Psoas muscle (tissue), 7 donors: ENCODE measurements at regions not wholly inside any gene's neighbourhood (a gene's known extent, or its start where the extent isn't known, plus 50 kb on each side); places are given as distances from the start of the nearest gene placed in this dataset.

Experiments used
- ATAC-seq, 4 donors: fragments of 200-7000 bp; cut with Tn5 transposase; one replicate each; pipeline ENCODE4 v1.9.1; 2020; ENCODE audit warnings: moderate library complexity in 3 of 4, mild to moderate bottlenecking in 2 of 4
- DNase-seq, 2 donors: peaks; one replicate each; pipeline ENCODE4 v3.0.0-alpha.2; 2020
- H3K27ac ChIP-seq: fragments of 200-600 bp; one replicate; pipeline ENCODE4 v1.8.0; 2022
- H3K27me3 ChIP-seq, 3 donors: fragments of 200-600 bp in 1 of 3; one replicate each; pipeline versions ENCODE4 v1.6.1 to v1.8.0; 2013 to 2022; ENCODE audit warnings: low read length in 2 of 3, mild to moderate bottlenecking in 2 of 3, moderate library complexity in 1 of 3; ENCODE audit not compliant: insufficient read depth in 3 of 3
- H3K36me3 ChIP-seq, 2 donors: fragments of 200-600 bp in 1 of 2; one replicate each; pipeline versions ENCODE4 v1.6.1 to v1.8.0; 2013 to 2022; ENCODE audit warnings: low read depth in 1 of 2, mild to moderate bottlenecking in 1 of 2, moderate library complexity in 1 of 2; ENCODE audit not compliant: insufficient read depth in 1 of 2
- H3K4me1 ChIP-seq: fragments of 200-600 bp; one replicate; pipeline ENCODE4 v1.8.0; 2022
- H3K4me3 ChIP-seq: fragments of 200-600 bp; one replicate; pipeline ENCODE4 v1.8.0; 2022; ENCODE audit warnings: mild to moderate bottlenecking
- H3K9me3 ChIP-seq: fragments of 200-600 bp; one replicate; pipeline ENCODE4 v1.8.0; 2022
- CTCF ChIP-seq: fragments of 200-600 bp; IDR thresholded peaks from one replicate; pipeline ENCODE4 v1.8.0; 2022; ENCODE audit warnings: antibody characterized with exemption
- WGBS, 3 donors: extraction: QIAGEN DNeasy Blood & Tissue Kit; methylation state at CpG; one replicate each; pipeline versions ENCODE4 v1.1.6 to v1.1.7; 2013; 5-methylcytosine and 5-hydroxymethylcytosine counted together
- intact Hi-C, 2 donors: fragments of 100-400 bp; cut with DNase I; formaldehyde crosslinking; loops; one replicate each; pipeline versions ENCODE4 v1.11.0 to v1.14.2; 2022
- donor health status: healthy with polysubstance abuse.
- donor health status: DM: no; HTN: no; CAD: no; lungs with moderate emphysema.
- donor health status: Bipolar disorder and iron deficiency.
- donor health status: healthy.
- donor health status: DM: yes; HTN: yes; CAD: no.
- donor health status: DM: no; HTN: no; CAD: no.
- donor health status: DM: yes; HTN: yes; CAD: no.

- DNase-seq (no peak), ATAC-seq (no peak)
- Histone ChIP-seq H3K4me3 (no peak overlapping the region), H3K27me3 (no peaks in the 10 kb centered on the region), H3K36me3 (no peaks in the 10 kb centered on the region), H3K27ac (no peak overlapping the region), H3K9me3 (no peaks in the 10 kb centered on the region), H3K4me1 (no peaks in the 10 kb centered on the region)
- intact Hi-C loops, result no loop called here
- WGBS, 3 donors, result 72 to 76% (median 76%) methylated on average over 9 of the region's 9 CpGs
- TF ChIP-seq CTCF, result no peak
Observed at GRCh38 chr18:24810561-24811305, 350.3 kb downstream of the HRH4 start.

- DNase-seq (no peak), ATAC-seq (no peak)
- intact Hi-C loops, result no loop called here
- TF ChIP-seq CTCF, result no peak
- Histone ChIP-seq H3K4me1 (no peaks in the 10 kb centered on the region), H3K4me3 (no peak overlapping the region), H3K36me3 (no peaks in the 10 kb centered on the region), H3K9me3 (no peaks in the 10 kb centered on the region), H3K27ac (no peak overlapping the region), H3K27me3 (no peaks in the 10 kb centered on the region)
- 65 to 71% (median 66%) methylated on average over 11 of the region's 11 CpGs for WGBS, 3 donors
Observed at GRCh38 chr18:24811950-24812681, 351.7 kb downstream of the HRH4 start.

GRCh38 chr18:24814521-24814920 is 354.1 kb downstream of the HRH4 start:
- H3K36me3 ChIP-seq, result no peaks in the 10 kb centered on the region
- no peak for TF ChIP-seq CTCF

GRCh38 chr18:24817150-24817549 is 356.7 kb downstream of the HRH4 start:
- no peak for ATAC-seq
- no peak for TF ChIP-seq CTCF

More at GRCh38 chr18:24814521-24814920, 354.1 kb downstream of the HRH4 start:
- no peaks in the 10 kb centered on the region for H3K27me3 ChIP-seq
- 72 to 83% (median 74%) methylated on average over 3 of the region's 3 CpGs for WGBS, 3 donors
- DNase-seq (no peak), ATAC-seq (no peak)
- no peak overlapping the region for H3K4me3 ChIP-seq
- H3K27ac ChIP-seq, result no peak overlapping the region
- H3K4me1 ChIP-seq, result no peaks in the 10 kb centered on the region
- intact Hi-C loops, result no loop called here
- H3K9me3 ChIP-seq, result no peaks in the 10 kb centered on the region

More at GRCh38 chr18:24817150-24817549, 356.7 kb downstream of the HRH4 start:
- Histone ChIP-seq H3K27ac (no peak overlapping the region), H3K4me3 (no peak overlapping the region), H3K4me1 (no peaks in the 10 kb centered on the region), H3K9me3 (no peaks in the 10 kb centered on the region), H3K27me3 (no peaks in the 10 kb centered on the region), H3K36me3 (no peaks in the 10 kb centered on the region)
- intact Hi-C loops, result no loop called here
- DNase-seq, result no peak
- 89 to 91% (median 90%) methylated on average over 3 of the region's 3 CpGs for WGBS, 3 donors
